HEK293 (cell line): ENCODE measurements at regions not wholly inside any gene's neighbourhood (a gene's known extent, or its start where the extent isn't known, plus 50 kb on each side); places are given as distances from the start of the nearest gene placed in this dataset.
A peak's percentile ranks its signal among the peaks of the same experiment; 100 is the strongest.

ENCODE experiments used
- BCL11A ChIP-seq: fragments of 450-650 bp; formaldehyde crosslinking; IDR thresholded peaks from 2 replicates; pipeline ENCODE4 v1.5.1; 2016; ENCODE audit warnings: low read depth, missing biosample characterization, missing genetic modification characterization
- OSR2 ChIP-seq: fragments of 450-650 bp; formaldehyde crosslinking; IDR thresholded peaks from 2 replicates; pipeline ENCODE4 v1.5.1; 2016; ENCODE audit warnings: missing biosample characterization, missing genetic modification characterization
- PBX3 ChIP-seq: sonication (generic); formaldehyde crosslinking; IDR thresholded peaks from 2 replicates; pipeline ENCODE4 v1.8.1; 2022; ENCODE audit warnings: mild to moderate bottlenecking, moderate library complexity, missing genetic modification reagents
- TCF7L2 ChIP-seq: IDR thresholded peaks from 2 replicates; pipeline ENCODE4 v1.6.1; 2011; ENCODE audit warnings: low read depth, mild to moderate bottlenecking, inconsistent platforms, low read length, moderate library complexity, borderline replicate concordance
- YY2 ChIP-seq: fragments of 450-650 bp; formaldehyde crosslinking; IDR thresholded peaks from 2 replicates; pipeline ENCODE4 v1.5.1; 2016; ENCODE audit warnings: missing biosample characterization, missing genetic modification characterization
- ZBTB10 ChIP-seq: fragments of 450-650 bp; formaldehyde crosslinking; IDR thresholded peaks from 2 replicates; pipeline ENCODE4 v1.5.1; 2016; ENCODE audit warnings: missing biosample characterization, missing genetic modification characterization
- ZBTB7A ChIP-seq: fragments of 450-650 bp; formaldehyde crosslinking; IDR thresholded peaks from 2 replicates; pipeline ENCODE4 v1.5.1; 2016; ENCODE audit warnings: low read depth, missing biosample characterization, missing genetic modification characterization
- ZFHX2 ChIP-seq: fragments of 450-650 bp; formaldehyde crosslinking; conservative IDR thresholded peaks from 2 replicates; pipeline ENCODE4 v1.5.1; 2016; ENCODE audit warnings: missing biosample characterization, missing genetic modification characterization
- ZFP37 ChIP-seq: fragments of 450-650 bp; formaldehyde crosslinking; IDR thresholded peaks from 2 replicates; pipeline ENCODE4 v1.5.1; 2016; ENCODE audit warnings: missing biosample characterization, missing genetic modification characterization
- ZNF140 ChIP-seq: fragments of 450-650 bp; formaldehyde crosslinking; IDR thresholded peaks from 2 replicates; pipeline ENCODE4 v1.5.1; 2016; ENCODE audit warnings: missing biosample characterization, missing genetic modification characterization
- ZNF175 ChIP-seq: fragments of 450-650 bp; formaldehyde crosslinking; IDR thresholded peaks from 2 replicates; pipeline ENCODE4 v1.5.1; 2016; ENCODE audit warnings: missing biosample characterization, missing genetic modification characterization
- ZNF2 ChIP-seq: fragments of 450-650 bp; formaldehyde crosslinking; IDR thresholded peaks from 2 replicates; pipeline ENCODE4 v1.5.1; 2016; ENCODE audit warnings: missing biosample characterization, missing genetic modification characterization
- ZNF211 ChIP-seq: fragments of 450-650 bp; formaldehyde crosslinking; IDR thresholded peaks from 2 replicates; pipeline ENCODE4 v1.5.1; 2016; ENCODE audit warnings: low read depth, missing biosample characterization, missing genetic modification characterization
- ZNF239 ChIP-seq: fragments of 450-650 bp; formaldehyde crosslinking; IDR thresholded peaks from 2 replicates; pipeline ENCODE4 v1.5.1; 2016; ENCODE audit warnings: missing biosample characterization, missing genetic modification characterization
- ZNF341 ChIP-seq: fragments of 450-650 bp; formaldehyde crosslinking; IDR thresholded peaks from 2 replicates; pipeline ENCODE4; 2016; ENCODE audit warnings: low read depth, missing biosample characterization, missing genetic modification characterization
- ZNF366 ChIP-seq: fragments of 450-650 bp; formaldehyde crosslinking; conservative IDR thresholded peaks from 2 replicates; pipeline ENCODE4 v1.5.1; 2016; ENCODE audit warnings: missing biosample characterization, missing genetic modification characterization
- ZNF37A ChIP-seq: fragments of 450-650 bp; IDR thresholded peaks from 2 replicates; pipeline ENCODE4 v1.5.1; 2018; ENCODE audit warnings: missing biosample characterization, missing genetic modification characterization
- ZNF394 ChIP-seq: fragments of 450-650 bp; formaldehyde crosslinking; IDR thresholded peaks from 2 replicates; pipeline ENCODE4 v1.5.1; 2016; ENCODE audit warnings: missing biosample characterization, missing genetic modification characterization, mild to moderate bottlenecking, moderate library complexity, borderline replicate concordance
- ZNF416 ChIP-seq: fragments of 450-650 bp; formaldehyde crosslinking; IDR thresholded peaks from 2 replicates; pipeline ENCODE4 v1.5.1; 2016; ENCODE audit warnings: missing biosample characterization, missing genetic modification characterization
- ZNF426 ChIP-seq: fragments of 450-650 bp; formaldehyde crosslinking; IDR thresholded peaks from 2 replicates; pipeline ENCODE4 v1.5.1; 2017; ENCODE audit warnings: missing biosample characterization, missing genetic modification characterization, mild to moderate bottlenecking, inconsistent platforms, moderate library complexity
- ZNF449 ChIP-seq: fragments of 450-650 bp; formaldehyde crosslinking; IDR thresholded peaks from 2 replicates; pipeline ENCODE4 v1.5.1; 2017; ENCODE audit warnings: missing biosample characterization, mild to moderate bottlenecking, missing genetic modification characterization, moderate library complexity
- ZNF501 ChIP-seq: fragments of 450-650 bp; formaldehyde crosslinking; IDR thresholded peaks from 2 replicates; pipeline ENCODE4 v1.5.1; 2016; ENCODE audit warnings: missing biosample characterization, missing genetic modification characterization
- ZNF518A ChIP-seq: fragments of 450-650 bp; formaldehyde crosslinking; conservative IDR thresholded peaks from 2 replicates; pipeline ENCODE4 v1.5.1; 2016; ENCODE audit warnings: low read depth, missing biosample characterization, missing genetic modification characterization
- ZNF561 ChIP-seq: fragments of 450-650 bp; IDR thresholded peaks from 2 replicates; pipeline ENCODE4 v1.5.1; 2018; ENCODE audit warnings: missing biosample characterization, missing genetic modification characterization, borderline replicate concordance
- ZNF610 ChIP-seq: fragments of 450-650 bp; formaldehyde crosslinking; IDR thresholded peaks from 2 replicates; pipeline ENCODE4 v1.5.1; 2016; ENCODE audit warnings: missing biosample characterization, missing genetic modification characterization, borderline replicate concordance
- ZNF670 ChIP-seq: fragments of 450-650 bp; formaldehyde crosslinking; IDR thresholded peaks from 2 replicates; pipeline ENCODE4 v1.5.1; 2016; ENCODE audit warnings: missing biosample characterization, missing genetic modification characterization, low read depth
- ZNF692 ChIP-seq: fragments of 450-650 bp; formaldehyde crosslinking; IDR thresholded peaks from 2 replicates; pipeline ENCODE4 v1.5.1; 2016; ENCODE audit warnings: missing biosample characterization, missing genetic modification characterization
- ZNF777 ChIP-seq: fragments of 450-650 bp; formaldehyde crosslinking; IDR thresholded peaks from 2 replicates; pipeline ENCODE4 v1.5.1; 2017; ENCODE audit warnings: missing biosample characterization, missing genetic modification characterization, borderline replicate concordance

GRCh38 chrX:54639346-54640102 lies 109.5 kb downstream of the GNL3L start (continued):
- TF ChIP-seq ZBTB10 (tag by site-specific recombination) (peak; percentile 37; the same call in 1 of the 2 replicates), TCF7L2 (no peak), ZNF426 (no peak), ZNF37A (tag by site-specific recombination) (no peak), ZNF416 (tag by site-specific recombination) (no peak), ZNF449 (tag by site-specific recombination) (no peak), ZNF366 (tag by site-specific recombination) (peak; percentile 94), ZFHX2 (tag by site-specific recombination) (0 out of 2 replicates have a peak, but pooled peaks have one; percentile 11), ZNF692 (tag by site-specific recombination) (peak; percentile 95), ZNF239 (no peak), ZNF175 (tag by site-specific recombination) (no peak), ZNF610 (peak; percentile 72; the same call in 1 of the 2 replicates), ZNF394 (no peak; the same call in 1 of the 2 replicates), ZNF140 (tag by site-specific recombination) (no peak), ZNF211 (no peak), BCL11A (tag by site-specific recombination) (no peak), ZNF561 (tag by site-specific recombination) (no peak; the same call in 1 of the 2 replicates), ZFP37 (tag by site-specific recombination) (no peak), OSR2 (tag by site-specific recombination) (no peak), ZNF2 (tag by site-specific recombination) (0 out of 2 replicates have a peak, but pooled peaks have one; percentile 21), ZNF777 (tag by site-specific recombination) (no peak), PBX3 (CRISPR knock-in tag) (no peak), ZBTB7A (tag by site-specific recombination) (no peak), ZNF341 (tag by site-specific recombination) (peak; percentile 84), ZNF670 (tag by site-specific recombination) (no peak), YY2 (tag by site-specific recombination) (no peak), ZNF518A (tag by site-specific recombination) (no peak; the same call in 1 of the 2 replicates), ZNF501 (0 out of 2 replicates have a peak, but pooled peaks have one; percentile 35)
